OCI-LY7 (cell line): ENCODE measurements at regions not wholly inside any gene's neighbourhood (a gene's known extent, or its start where the extent isn't known, plus 50 kb on each side); places are given as distances from the start of the nearest gene placed in this dataset.

Experiments
- BruUV-seq: library from RNA; stranded (reverse); fragments of 400-500 nt; replicated peaks from 2 replicates; lab custom pipeline; 2021; lab: Mats Ljungman, UMichigan
- CTCF ChIA-PET: fragments of 300-600 bp; sonication (Branson Sonifier 250); formaldehyde crosslinking; loops from one replicate; lab custom pipeline; 2022; ENCODE audit warnings: antibody characterized with exemption; ENCODE audit not compliant: unreplicated experiment; lab: Charles Lee
- POLR2A ChIA-PET: fragments of 300-600 bp; sonication (Branson Sonifier 250); formaldehyde crosslinking; loops from one replicate; lab custom pipeline; 2022; ENCODE audit warnings: antibody characterized with exemption; lab: Charles Lee
- DNase-seq: peaks from one replicate; pipeline ENCODE4 v3.0.0-alpha.2; 2015; ENCODE audit warnings: low spot score
- H2AFZ ChIP-seq: fragments of 200-600 bp; sonication (generic), shearing (Covaris generic); 2 replicates; pipeline ENCODE4 v1.6.1; 2014; ENCODE audit warnings: mild to moderate bottlenecking, antibody characterized with exemption, low read length, moderate library complexity
- H3K27ac ChIP-seq: fragments of 200-600 bp; sonication (generic); 2 replicates; pipeline ENCODE4 v1.5.1; 2014; ENCODE audit warnings: mixed run types, low read depth, mild to moderate bottlenecking, moderate library complexity, low read length, inconsistent platforms; ENCODE audit not compliant: poor library complexity, severe bottlenecking
- H3K36me3 ChIP-seq: fragments of 200-600 bp; sonication (generic); 2 replicates; pipeline ENCODE4 v1.6.1; 2014; ENCODE audit warnings: mild to moderate bottlenecking, antibody characterized with exemption, low read length, moderate library complexity, mixed read lengths; ENCODE audit not compliant: insufficient read depth
- H3K4me1 ChIP-seq: fragments of 200-600 bp; sonication (generic); 2 replicates; pipeline ENCODE4 v1.5.1; 2014; ENCODE audit warnings: mild to moderate bottlenecking, low read length; ENCODE audit not compliant: insufficient read depth, poor library complexity, severe bottlenecking
- H3K4me2 ChIP-seq: fragments of 200-600 bp; sonication (generic); 2 replicates; pipeline ENCODE4 v1.6.1; 2014; ENCODE audit warnings: mild to moderate bottlenecking, low read length
- H3K4me3 ChIP-seq: fragments of 200-600 bp; sonication (generic); 2 replicates; pipeline ENCODE4 v1.5.1; 2014; ENCODE audit warnings: mild to moderate bottlenecking, low read depth, low read length; ENCODE audit not compliant: poor library complexity, severe bottlenecking
- H3K79me2 ChIP-seq: fragments of 200-600 bp; sonication (generic); 2 replicates; pipeline ENCODE4 v1.6.1; 2016; ENCODE audit warnings: low read depth, mild to moderate bottlenecking, low read length, moderate library complexity, mixed read lengths; ENCODE audit not compliant: insufficient read depth
- H3K9me2 ChIP-seq: fragments of 200-600 bp; sonication (generic); 2 replicates; pipeline ENCODE4 v1.6.1; 2016; ENCODE audit warnings: mild to moderate bottlenecking, low read length, mixed read lengths; ENCODE audit not compliant: insufficient read depth
- H3K9me3 ChIP-seq: fragments of 200-600 bp; sonication (generic); 2 replicates; pipeline ENCODE4 v1.6.1; 2014; ENCODE audit warnings: mild to moderate bottlenecking, mixed run types, low read length, mixed read lengths
- H4K20me1 ChIP-seq: fragments of 200-600 bp; sonication (generic); 2 replicates; pipeline ENCODE4 v1.6.1; 2014; ENCODE audit warnings: mild to moderate bottlenecking, antibody characterized with exemption, low read length, moderate library complexity, mixed read lengths; ENCODE audit not compliant: insufficient read depth
- EZH2phosphoT487 ChIP-seq: fragments of 200-600 bp; sonication (generic); IDR thresholded peaks from 2 replicates; pipeline ENCODE4 v1.6.1; 2018; ENCODE audit warnings: low read depth, borderline replicate concordance, mild to moderate bottlenecking, mixed run types, antibody characterized with exemption, low read length, moderate library complexity, mixed read lengths
- intact Hi-C: fragments of 100-400 bp; cut with micrococcal nuclease; formaldehyde crosslinking; loops from one replicate; pipeline ENCODE4 v1.10.0; 2022; ENCODE audit not compliant: unreplicated experiment
- TF ChIP-seq, protein P1 (sequence below): fragments of 200-600 bp; sonication (generic); conservative IDR thresholded peaks from 2 replicates; pipeline ENCODE4 v1.5.1; 2014; ENCODE audit warnings: mild to moderate bottlenecking, antibody characterized with exemption, low read length, moderate library complexity, mixed read lengths

GRCh38 chr5:20556115-20556763 lies 568.2 kb upstream of the CDH18 start:
- no peak for TF ChIP-seq EZH2phosphoT487
- TF ChIP-seq, protein P1, sequence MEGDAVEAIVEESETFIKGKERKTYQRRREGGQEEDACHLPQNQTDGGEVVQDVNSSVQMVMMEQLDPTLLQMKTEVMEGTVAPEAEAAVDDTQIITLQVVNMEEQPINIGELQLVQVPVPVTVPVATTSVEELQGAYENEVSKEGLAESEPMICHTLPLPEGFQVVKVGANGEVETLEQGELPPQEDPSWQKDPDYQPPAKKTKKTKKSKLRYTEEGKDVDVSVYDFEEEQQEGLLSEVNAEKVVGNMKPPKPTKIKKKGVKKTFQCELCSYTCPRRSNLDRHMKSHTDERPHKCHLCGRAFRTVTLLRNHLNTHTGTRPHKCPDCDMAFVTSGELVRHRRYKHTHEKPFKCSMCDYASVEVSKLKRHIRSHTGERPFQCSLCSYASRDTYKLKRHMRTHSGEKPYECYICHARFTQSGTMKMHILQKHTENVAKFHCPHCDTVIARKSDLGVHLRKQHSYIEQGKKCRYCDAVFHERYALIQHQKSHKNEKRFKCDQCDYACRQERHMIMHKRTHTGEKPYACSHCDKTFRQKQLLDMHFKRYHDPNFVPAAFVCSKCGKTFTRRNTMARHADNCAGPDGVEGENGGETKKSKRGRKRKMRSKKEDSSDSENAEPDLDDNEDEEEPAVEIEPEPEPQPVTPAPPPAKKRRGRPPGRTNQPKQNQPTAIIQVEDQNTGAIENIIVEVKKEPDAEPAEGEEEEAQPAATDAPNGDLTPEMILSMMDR, result no peak
- intact Hi-C loops, result no loop called here
- Histone ChIP-seq H3K9me3 (no peaks in the 10 kb centered on the region; the same call in 1 of the 2 replicates), H3K27ac (no peak overlapping the region), H3K4me1 (no peaks in the 10 kb centered on the region), H4K20me1 (no peaks in the 10 kb centered on the region), H3K36me3 (no peaks in the 10 kb centered on the region), H3K4me3 (no peak overlapping the region), H3K9me2 (no peaks in the 10 kb centered on the region), H3K79me2 (no peaks in the 10 kb centered on the region), H3K4me2 (no peak overlapping the region), H2AFZ (no peak overlapping the region)
- ChIA-PET POLR2A (interaction anchor here (0.7 kb wide), 1 partner anchor 241 kb away, joined by 4 read pairs; no protein-coding TSS in a partner anchor), CTCF (no interaction called here)
- BruUV-seq, result no TSS peak
- no peak for DNase-seq

DNA sequence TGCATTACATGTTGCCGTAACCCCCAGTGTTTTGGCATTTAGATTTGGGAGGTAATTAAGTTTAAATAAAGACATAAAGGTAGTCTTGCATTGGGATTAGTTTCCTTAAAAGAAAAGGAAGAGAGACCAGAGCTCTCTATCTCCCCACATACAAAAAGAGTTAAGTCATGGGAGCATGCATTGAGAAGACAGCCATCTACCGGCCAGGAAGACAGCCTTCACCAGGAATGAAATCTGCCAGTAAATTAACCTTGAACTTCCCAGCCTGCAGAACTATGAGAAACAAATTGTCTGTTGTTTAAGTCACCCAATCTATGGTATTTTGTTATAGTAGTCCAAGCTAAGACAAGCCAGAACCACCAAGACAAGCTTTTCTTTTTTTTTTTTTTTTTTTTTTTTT lies 567.0 kb upstream of the CDH18 start:
- BruUV-seq, result no TSS peak
- POLR2A ChIA-PET, result interaction anchor here (0.6 to 0.7 kb wide), 4 partner anchors 25 to 730 kb away, joined by 3 to 4 read pairs (median 4); no protein-coding TSS in a partner anchor
- no peak overlapping the region for H2AFZ ChIP-seq
- intact Hi-C loops, result no loop called here
- H3K4me2 ChIP-seq, result no peak overlapping the region
- no peak overlapping the region for H3K4me3 ChIP-seq
- no peak for DNase-seq
- H4K20me1 ChIP-seq, result no peaks in the 10 kb centered on the region
- no peaks in the 10 kb centered on the region for H3K79me2 ChIP-seq
- no peaks in the 10 kb centered on the region for H3K9me2 ChIP-seq
- no peaks in the 10 kb centered on the region; the same call in 1 of the 2 replicates for H3K9me3 ChIP-seq
- H3K36me3 ChIP-seq, result no peaks in the 10 kb centered on the region
- TF ChIP-seq EZH2phosphoT487, result no peak
- TF ChIP-seq, protein P1, result no peak
- no peak overlapping the region for H3K27ac ChIP-seq
- CTCF ChIA-PET, result no interaction called here
- H3K4me1 ChIP-seq, result no peaks in the 10 kb centered on the region

- DNase-seq, result no peak
- Histone ChIP-seq H3K4me2 (no peak overlapping the region), H3K4me3 (no peak overlapping the region), H3K36me3 (no peaks in the 10 kb centered on the region), H3K9me3 (no peaks in the 10 kb centered on the region; the same call in 1 of the 2 replicates), H4K20me1 (no peaks in the 10 kb centered on the region), H3K9me2 (no peaks in the 10 kb centered on the region), H3K79me2 (no peaks in the 10 kb centered on the region), H2AFZ (no peak overlapping the region), H3K4me1 (no peaks in the 10 kb centered on the region), H3K27ac (no peak overlapping the region)
- intact Hi-C loops, result no loop called here
- TF ChIP-seq, protein P1, result no peak
- TF ChIP-seq EZH2phosphoT487, result no peak
- CTCF ChIA-PET, result no interaction called here
- no TSS peak for BruUV-seq
- POLR2A ChIA-PET, result no interaction called here
Measured at GRCh38 chr5:20554001-20554400, 566.0 kb upstream of the CDH18 start.
